ENCODE measurements at regions not wholly inside any gene's neighbourhood (a gene's known extent, or its start where the extent isn't known, plus 50 kb on each side); places are given as distances from the start of the nearest gene placed in this dataset.

GRCh38 chr7:125423458-125424155, 494.0 kb upstream of the POT1 start:
- POLR2A ChIA-PET: no interaction called here
- in situ Hi-C loops (cut with MboI): no loop called here

More at GRCh38 chr7:125423458-125424155, 494.0 kb upstream of the POT1 start:
- Histone ChIP-seq H3K27ac (ENCODE audit: extremely low read depth, low read depth, low read length) (no peak overlapping the region), H3K36me3 (ENCODE audit: control insufficient read depth, insufficient read depth, low read length) (no peaks in the 10 kb centered on the region), H3K9me1 (ENCODE audit: control insufficient read depth, insufficient read depth, low read length) (no peaks in the 10 kb centered on the region), H3K4me3 (no peak overlapping the region), H3K9ac (ENCODE audit: insufficient read depth in 1 of 2, low read depth in 2 of 2, low read length in 2 of 2) (no peak overlapping the region), H2AFZ (ENCODE audit: low read depth, low read length) (no peak overlapping the region), H3K4me2 (ENCODE audit: insufficient read depth, low read length) (no peak overlapping the region), H3K9me3 (replicated peaks; ENCODE audit: control insufficient read depth, insufficient read depth, low read depth, low read length) (no peaks in the 10 kb centered on the region), H3K27me3 (ENCODE audit: control insufficient read depth in 2 of 2, insufficient read depth in 2 of 2, low read length in 2 of 2) (no peaks in the 10 kb centered on the region), H3K79me2 (ENCODE audit: control insufficient read depth, insufficient read depth, low read length) (no peaks in the 10 kb centered on the region), H3K4me1 (replicated peaks in 1 of 2; ENCODE audit: control insufficient read depth in 2 of 2, insufficient read depth in 2 of 2, low read length in 2 of 2) (no peaks in the 10 kb centered on the region), H4K20me1 (replicated peaks; ENCODE audit: control insufficient read depth, insufficient read depth, low read length) (no peaks in the 10 kb centered on the region)
- FAIRE-seq (no peak), ATAC-seq (no peak), DNase-seq (ENCODE audit: extremely low read depth in 1 of 4, low spot score in 3 of 4) (no peak)
- no peak for TF ChIP-seq HDAC1 (IDR thresholded peaks at IDR 0.05)
- TF ChIP-seq PKNOX1 (IDR thresholded peaks at IDR 0.05): peak; percentile 45; the same call in 1 of the 2 replicates
- peak; percentile 83 for TF ChIP-seq MEIS2 (IDR thresholded peaks at IDR 0.05; ENCODE audit: partially characterized antibody)
- peak; percentile 8; the same call in 1 of the 2 replicates for TF ChIP-seq JUND (IDR thresholded peaks at IDR 0.05; ENCODE audit: borderline replicate concordance, low read depth, low read length)
- no peak for TF ChIP-seq JUND (tag; IDR thresholded peaks at IDR 0.05; ENCODE audit: borderline replicate concordance, low read depth, low read length)
- TF ChIP-seq E2F8 (IDR thresholded peaks at IDR 0.05; ENCODE audit: low read depth, partially characterized antibody): no peak
- no TSS peak for BruUV-seq (replicated peaks)
- CTCF ChIA-PET (ENCODE audit: low intra/inter-chr PET ratio): no interaction called here
- intact Hi-C loops (cut with micrococcal nuclease): no loop called here
